HFF-Myc (cell line): ENCODE measurements at regions not wholly inside any gene's neighbourhood (a gene's known extent, or its start where the extent isn't known, plus 50 kb on each side); places are given as distances from the start of the nearest gene placed in this dataset.

ENCODE experiments used
- DNase-seq: peaks from one replicate; pipeline ENCODE4 v3.0.0-alpha.2; 2011; ENCODE audit warnings: low read depth; ENCODE audit errors: extremely low read depth
- H3K4me3 ChIP-seq: replicated peaks from 2 replicates; pipeline ENCODE4 v1.5.1; 2011; ENCODE audit warnings: low read depth, mild to moderate bottlenecking, control low read depth, low read length
- CTCF ChIP-seq: IDR thresholded peaks from 2 replicates; pipeline ENCODE4 v1.5.1; 2012; ENCODE audit warnings: mild to moderate bottlenecking, low read depth, low read length, control low read depth; ENCODE audit errors: missing control alignments

DNA sequence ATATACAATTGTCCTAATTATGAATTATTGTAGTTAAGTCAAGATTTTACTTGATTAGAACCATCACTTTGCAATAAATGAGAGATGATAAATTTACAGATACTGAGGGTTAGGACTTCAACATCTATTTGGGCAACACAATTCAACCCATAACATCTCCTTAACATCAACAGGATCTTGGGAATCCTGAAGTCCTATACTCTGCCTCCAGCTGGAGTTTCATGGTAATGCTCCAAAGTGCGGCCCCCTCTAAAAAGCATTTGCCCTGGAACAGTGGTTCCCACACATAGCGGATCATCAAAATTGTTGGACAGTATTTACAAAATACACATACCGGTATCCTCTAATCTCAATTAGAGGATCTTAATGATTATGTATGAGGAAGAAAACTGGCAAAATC, 618.6 kb downstream of the CENPC start:
- H3K4me3 ChIP-seq: no peak overlapping the region
- DNase-seq: no peak
- TF ChIP-seq CTCF: no peak

DNA sequence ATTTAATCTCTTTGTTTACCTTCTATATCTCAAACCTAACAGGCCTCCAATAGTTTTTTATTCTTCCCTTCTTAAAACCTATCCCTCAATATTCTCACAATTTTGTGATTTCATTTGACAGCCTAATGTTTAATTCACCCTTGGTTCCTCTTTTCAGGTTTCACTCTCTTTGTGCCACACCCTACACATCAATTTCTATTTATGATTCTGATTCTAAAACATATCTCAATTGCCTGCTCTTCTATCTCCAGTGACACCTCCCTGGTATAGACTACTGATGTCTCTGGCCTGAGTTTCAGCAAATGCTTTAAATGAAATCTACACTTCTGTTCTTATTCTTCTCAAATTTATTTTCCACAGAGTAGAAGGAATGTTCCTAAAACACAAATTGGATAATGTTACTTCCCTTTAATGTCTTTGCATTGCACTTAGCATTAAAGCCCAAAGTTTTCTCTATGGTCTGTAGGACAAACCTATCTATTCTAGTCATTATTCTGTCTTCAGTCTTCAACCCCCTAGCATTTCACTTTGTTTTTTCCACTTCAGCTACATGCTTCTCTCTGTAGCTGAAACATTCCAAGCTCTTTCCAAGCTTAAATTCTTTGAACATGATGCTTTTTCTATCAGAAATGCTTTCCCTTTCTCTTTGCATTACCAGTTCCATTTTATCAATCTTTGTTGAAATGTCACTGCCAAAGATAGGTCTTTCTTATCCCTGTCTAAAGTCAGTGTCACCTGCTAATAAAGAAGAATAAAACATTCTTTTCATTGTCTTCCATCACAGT, 622.0 kb downstream of the CENPC start:
- no peak overlapping the region for H3K4me3 ChIP-seq
- no peak for DNase-seq
- no peak for TF ChIP-seq CTCF

GRCh38 chr4:66921433-66921832, 623.9 kb downstream of the CENPC start:
- DNase-seq: no peak
- no peak for TF ChIP-seq CTCF
- no peak overlapping the region for H3K4me3 ChIP-seq

DNA sequence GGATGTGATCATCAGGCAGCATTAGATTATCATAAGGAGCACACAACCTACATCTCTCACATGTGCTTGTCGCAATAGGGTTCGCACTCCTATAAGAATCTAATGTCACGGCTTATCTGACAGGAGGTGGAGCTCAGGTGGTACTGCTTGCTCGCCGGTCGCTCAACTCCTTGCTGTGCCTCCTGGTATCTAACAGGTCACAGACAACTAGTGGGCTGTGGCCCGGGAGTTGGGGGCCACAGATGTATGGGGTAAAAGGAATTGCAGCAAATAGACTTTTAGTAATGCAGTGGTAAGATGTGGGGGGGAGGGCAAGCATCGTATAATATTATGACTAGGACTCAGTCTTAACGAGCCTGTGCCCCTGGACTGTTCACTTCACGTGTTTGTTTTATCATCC, 624.8 kb downstream of the CENPC start:
- no peak for DNase-seq
- no peak for TF ChIP-seq CTCF

DNA sequence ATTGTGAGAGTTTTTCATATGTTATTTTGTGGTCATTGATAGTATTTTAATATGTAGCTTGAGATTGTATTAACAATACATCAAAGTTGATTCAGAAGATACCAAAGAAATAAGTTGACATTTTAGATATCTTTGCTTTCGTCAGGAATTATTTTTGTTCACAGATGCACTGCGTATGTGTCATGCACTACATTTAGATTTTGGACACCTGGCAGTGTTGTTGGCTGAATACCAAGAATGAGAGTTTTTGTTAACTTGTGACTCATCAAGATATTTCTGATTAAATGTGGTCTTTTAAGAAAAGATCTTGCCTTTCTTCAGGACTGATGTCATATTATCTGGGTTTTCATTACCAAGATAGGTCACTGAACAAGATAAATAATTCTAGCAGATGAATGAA, 633.4 kb downstream of the CENPC start:
- DNase-seq: no peak
- TF ChIP-seq CTCF: no peak
- H3K4me3 ChIP-seq: no peak overlapping the region

More for the DNA sequence above, 624.8 kb downstream of the CENPC start:
- no peak overlapping the region for H3K4me3 ChIP-seq

- no peak for DNase-seq
- no peak for TF ChIP-seq CTCF
- H3K4me3 ChIP-seq: no peak overlapping the region
Observed at GRCh38 chr4:66906314-66906713, 639.0 kb downstream of the CENPC start.

DNA sequence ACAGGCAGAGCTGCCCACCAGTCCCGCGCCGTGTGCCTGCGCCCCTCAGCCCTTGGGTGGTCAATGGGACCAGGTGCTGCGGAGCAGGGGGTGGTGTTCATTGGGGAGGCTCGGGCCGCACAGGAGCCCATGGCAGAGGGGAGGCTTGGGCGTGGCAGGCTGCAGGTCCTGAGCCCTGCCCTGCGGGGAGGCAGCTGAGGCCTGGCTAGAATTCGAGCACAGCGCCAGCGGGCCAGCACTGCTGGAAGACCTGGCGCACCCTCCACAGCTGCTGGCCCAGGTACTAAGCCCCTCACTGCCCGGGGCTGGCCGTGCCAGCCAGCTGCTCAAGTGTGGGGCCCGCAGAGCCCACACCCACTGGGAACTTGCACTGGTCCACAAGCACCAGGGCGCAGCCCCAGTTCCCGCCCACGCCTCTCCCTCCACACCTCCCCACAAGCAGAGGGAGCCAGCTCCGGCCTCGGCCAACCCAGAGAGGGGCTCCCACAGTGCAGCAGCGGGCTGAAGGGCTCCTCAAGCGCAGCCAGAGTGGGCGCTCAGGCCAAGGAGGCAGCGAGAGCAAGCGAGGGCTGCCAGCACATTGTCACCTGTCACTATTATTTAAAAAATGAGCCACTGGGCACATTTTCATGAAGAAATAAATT, 645.8 kb downstream of the CENPC start:
- H3K4me3 ChIP-seq: no peak overlapping the region
- DNase-seq: no peak
- TF ChIP-seq CTCF: no peak
